ENCODE measurements at regions not wholly inside any gene's neighbourhood (a gene's known extent, or its start where the extent isn't known, plus 50 kb on each side); places are given as distances from the start of the nearest gene placed in this dataset.
"Not testable (repeated sequence)": the region's sequence is repeated elsewhere in the genome, so short reads cannot be mapped to it uniquely, and the experiment has no call there.

DNA sequence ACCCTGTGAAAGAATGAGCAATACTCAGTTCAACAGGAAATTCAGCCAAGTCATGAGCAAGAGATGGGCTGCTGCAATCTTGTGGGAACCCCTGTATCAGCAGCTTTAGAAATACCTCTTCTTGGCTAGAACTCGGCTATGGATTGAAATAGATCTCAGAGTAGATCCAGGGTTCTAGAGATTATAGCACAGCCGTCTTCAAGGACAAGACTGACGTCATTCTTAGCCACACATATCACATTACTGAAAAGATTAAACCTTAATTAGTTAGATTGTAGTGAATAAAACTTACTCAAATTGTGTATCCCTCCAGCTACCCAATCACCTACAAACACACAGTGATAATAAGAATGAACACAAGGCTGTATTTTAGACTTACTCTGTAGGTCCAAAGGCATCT lies 776.4 kb downstream of the EPHA4 start:
- no peak for FAIRE-seq
- DNase-seq (ENCODE audit: low spot score), result no peak

DNA sequence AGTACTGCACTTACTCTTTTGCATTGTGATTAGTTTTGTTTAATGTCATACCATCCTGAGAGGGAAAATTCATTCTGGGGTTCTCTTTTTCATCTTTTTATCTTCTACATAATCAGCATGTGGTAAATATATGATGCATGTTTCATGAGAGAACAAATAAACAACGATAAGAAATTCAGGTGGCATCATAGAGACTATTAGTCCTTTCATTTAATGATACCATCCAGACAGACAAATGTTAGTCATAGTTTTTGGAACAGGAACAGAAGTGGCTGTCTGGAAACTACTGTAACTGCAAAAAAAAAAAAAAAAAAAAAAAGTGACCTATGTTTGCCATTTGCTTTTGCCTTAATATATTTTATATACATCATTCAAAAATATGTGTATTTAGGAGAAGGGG lies 761.0 kb downstream of the EPHA4 start:
- DNase-seq (ENCODE audit: low spot score) (peak; percentile 29), FAIRE-seq (no peak)

DNA sequence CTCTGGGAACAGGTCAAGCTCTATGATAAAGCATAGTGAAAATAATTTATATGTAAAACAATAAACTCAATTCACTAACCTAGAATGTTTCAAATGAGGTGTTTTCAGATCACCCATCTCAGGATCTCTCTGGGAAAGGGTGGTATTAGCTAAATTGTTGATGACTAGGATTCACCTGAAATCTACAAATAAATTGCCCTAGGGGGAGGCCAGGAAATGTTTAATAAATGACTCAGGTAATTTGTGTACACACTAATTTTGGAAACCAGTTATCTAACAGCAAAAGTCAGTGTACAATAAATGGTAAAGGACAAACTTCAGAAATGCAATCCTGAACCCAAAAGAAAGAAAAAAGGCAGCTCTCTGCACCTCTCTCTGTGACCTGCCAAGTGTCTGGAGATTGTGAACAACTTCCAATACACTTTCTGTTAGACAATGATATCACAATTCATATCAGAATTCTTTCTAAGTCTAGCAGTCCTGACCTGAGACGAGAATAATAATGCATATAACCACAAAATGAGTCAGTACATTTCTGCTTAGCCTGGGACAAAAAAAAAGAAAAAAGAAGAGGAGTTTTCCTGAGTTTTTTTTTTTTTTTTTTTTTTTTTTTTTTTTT lies 760.0 kb downstream of the EPHA4 start:
- DNase-seq (ENCODE audit: low spot score), result peak; percentile 48
- FAIRE-seq, result no peak

DNA sequence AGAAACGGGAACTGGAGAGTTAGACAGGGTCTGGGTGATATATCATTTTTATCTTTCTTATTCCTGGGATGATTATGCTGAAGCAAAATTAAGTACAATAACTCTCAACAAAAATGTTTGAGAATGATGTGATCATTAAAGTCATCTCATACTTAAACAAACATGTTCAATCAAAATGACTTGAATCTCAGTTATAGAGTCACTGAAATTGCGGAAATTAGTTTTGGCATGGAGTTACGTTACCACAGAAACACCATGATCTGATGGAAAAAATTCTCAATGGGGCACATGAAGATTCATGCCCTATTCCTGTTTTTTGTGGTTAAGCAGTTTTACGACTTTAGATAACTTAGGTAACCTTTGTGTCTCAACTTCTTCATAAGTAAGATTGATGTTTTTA lies 757.7 kb downstream of the EPHA4 start:
- DNase-seq (ENCODE audit: low spot score), result no peak
- no peak for FAIRE-seq

DNA sequence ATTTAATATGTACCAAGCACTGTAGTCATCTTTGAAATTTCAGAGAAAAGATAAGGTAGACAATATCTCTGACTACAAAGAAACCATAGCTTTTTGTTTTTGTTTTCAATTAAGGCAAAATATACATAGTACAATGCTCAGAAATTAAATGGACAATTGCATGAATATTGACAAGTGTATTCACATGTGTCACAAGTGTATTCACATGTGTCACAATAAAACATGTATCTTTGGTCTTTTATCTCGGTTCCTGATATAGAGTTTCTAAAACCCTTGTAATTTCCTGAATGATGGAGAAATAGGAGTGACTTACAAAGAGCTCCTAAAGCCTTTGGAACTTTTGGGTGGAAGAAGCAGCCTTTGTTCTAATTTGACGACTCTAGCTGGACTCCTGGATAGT lies 756.4 kb downstream of the EPHA4 start:
- no peak for DNase-seq (ENCODE audit: low spot score)
- FAIRE-seq, result no peak

DNA sequence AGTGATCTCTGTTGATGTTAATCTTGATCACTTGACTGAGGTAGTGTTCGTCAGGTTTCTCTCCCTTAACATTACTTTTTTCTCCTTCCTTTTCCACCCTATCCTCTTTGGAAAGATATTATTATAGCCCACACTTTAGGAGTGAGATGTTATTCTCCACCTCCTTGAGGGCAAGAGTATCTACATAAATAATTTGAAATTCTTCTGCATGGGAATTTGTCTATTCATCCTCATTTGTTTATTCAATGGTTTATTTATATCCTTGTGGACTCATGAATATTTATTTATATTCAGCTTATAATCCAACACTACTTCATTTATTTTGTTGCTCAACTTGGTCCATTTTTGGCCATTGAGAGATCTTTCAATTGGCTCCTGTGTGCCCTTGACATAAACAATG lies 750.4 kb downstream of the EPHA4 start:
- no peak for DNase-seq (ENCODE audit: low spot score)
- FAIRE-seq, result no peak

DNA sequence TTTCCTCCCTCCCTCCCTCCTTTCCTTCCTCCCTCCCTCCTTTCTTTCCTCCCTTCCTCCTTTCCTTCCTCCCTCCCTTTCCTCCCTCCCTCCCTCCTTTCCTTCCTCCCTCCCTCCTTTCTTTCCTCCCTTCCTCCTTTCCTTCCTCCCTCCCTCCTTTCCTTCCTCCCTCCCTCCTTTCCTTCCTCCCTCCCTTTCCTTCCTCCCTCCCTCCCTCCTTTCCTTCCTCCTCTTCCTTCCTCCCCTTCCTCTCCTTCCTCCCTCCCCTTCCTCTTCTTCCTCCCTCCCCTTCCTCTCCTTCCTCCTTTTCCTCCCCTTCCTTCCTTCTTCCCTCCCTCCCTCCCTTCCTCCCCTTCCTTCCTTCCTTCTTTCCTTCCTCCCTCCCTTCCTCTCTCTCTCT lies 748.5 kb downstream of the EPHA4 start:
- FAIRE-seq; DNase-seq (ENCODE audit: low spot score): not testable (repeated sequence)

DNA sequence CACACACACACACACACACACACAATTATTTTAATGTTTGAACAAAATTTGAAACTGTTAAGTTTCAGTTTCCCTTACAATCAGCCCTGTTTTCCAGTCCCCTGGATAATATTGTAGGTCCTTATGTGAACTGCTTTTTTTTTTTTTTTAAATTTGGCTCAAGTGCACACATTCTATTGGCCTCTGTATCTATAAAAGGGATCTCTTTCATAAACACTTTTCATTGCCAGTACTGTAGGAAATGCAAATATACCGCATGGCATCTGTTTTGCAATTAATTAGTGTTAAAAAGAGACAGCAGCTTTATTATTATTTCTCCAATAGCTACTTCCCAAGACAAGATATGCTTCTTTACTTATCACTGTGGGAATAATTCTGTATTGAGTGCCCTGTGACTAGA lies 738.7 kb downstream of the EPHA4 start:
- no peak for FAIRE-seq
- no peak for DNase-seq (ENCODE audit: low spot score)

DNA sequence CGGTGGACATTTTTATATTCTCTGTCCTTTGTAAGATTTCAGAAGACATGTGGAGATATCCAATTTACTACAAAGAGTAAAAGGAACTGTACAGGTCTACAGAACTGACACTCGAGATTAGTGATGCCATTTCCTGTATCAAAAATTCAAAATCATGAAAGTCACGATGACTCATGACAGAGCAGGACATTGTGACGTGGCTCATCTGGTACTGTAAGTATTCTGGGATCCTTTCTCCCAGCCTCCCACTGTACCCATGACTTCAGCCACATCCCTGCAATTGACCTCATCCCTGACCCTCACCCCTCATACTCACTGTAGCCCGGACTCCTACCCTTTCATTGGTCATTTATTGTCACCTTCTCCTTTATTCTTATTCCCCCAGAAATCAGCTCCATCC lies 736.5 kb downstream of the EPHA4 start:
- FAIRE-seq, result no peak
- DNase-seq (ENCODE audit: low spot score), result peak; percentile 23

DNA sequence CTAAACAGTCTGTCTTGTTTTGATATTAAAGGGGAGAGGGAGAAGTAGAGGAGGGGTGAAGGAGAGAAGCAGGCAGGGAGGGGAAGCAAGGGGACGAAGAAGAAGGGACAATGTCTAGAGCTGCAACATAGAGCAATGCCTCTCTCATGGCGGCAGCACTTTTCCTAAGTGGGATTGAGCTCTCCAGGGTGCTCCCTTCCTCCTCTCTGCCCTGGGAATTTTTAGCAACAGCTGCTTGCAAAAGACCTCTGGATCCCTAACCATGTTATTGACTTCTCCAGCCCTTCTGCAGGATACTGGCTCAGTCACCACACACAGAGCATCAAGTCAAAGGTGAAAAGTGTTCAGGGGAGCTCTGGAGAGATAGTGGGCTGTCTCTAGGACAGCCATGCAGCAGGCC lies 734.9 kb downstream of the EPHA4 start:
- DNase-seq (ENCODE audit: low spot score) (no peak), FAIRE-seq (no peak)

DNA sequence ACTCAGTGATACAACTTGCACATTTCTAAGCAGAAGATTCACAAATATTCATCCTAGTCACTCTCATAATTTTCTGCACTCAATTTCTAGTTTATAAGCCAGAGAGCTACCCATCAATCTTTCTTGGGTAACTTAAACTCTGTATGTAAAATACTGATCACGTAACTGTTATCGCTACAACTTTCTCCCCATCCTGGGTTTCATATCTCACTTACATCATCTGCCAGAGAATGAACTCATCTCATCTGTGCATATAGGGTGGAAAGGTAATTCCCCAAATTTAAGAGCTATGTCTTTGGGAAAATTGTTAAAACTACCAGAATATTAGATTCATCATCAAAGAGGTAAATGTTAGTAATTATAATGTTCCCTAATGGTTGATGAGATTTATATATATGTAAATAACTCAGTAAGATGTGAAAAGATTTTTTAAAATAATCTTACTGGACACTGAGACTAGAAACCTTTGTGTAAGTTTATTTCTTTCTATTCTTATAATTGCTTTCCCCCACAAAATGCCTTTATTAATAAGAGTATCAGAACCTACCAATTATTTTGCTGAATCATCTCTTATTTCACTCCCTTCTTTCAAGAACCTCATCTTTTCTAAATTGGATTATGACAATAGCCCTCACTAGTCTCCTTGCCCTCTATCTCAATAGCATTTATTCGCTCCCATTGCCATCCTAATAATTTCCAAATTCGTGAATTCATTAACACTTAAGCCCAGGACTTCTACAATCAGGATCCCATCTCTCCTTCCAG lies 729.0 kb downstream of the EPHA4 start:
- DNase-seq (ENCODE audit: low spot score) (no peak), FAIRE-seq (no peak)

DNA sequence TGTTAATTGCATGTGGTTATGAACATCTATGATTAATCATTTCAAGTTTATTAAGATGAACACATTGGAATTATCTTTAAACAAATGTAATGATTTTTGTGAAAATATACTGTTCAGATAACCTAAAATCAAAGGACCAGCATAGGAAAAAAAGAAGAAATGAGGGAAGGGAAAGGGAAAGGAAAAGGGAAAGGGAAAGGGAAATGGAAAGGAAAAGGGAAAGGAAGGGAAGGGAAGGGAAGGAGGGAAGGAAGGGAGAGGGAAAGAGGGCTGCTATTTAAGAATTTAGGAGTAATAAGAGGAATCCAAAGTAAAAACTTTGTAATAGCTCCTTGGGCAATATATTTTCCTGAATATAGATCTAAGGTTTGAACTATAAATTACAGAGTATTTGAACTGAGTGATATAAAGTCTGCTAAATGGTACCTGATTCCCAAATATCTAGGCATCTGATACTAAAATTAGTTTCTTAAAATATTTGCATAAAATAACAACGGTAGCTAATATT lies 726.3 kb downstream of the EPHA4 start:
- DNase-seq (ENCODE audit: low spot score), result no peak
- FAIRE-seq, result no peak

DNA sequence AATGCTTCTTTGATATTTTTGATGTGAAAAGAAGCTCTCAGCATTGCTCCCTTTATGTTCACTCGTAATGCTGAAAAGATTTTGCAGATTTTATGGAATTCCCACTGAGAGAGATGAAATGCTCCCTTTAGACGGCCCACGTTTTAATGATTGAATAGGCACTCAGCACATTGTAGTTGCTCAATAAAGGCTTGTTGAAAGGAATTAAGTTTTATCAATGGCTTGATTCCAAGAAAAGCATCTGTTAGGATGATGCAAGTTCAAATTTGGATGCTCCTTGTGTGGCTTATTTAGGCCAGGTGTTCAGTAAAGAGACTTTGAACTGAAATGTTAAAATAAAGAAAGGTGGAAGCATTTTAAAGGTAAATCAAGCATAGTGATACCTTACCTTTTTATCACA lies 725.1 kb downstream of the EPHA4 start:
- FAIRE-seq (no peak), DNase-seq (ENCODE audit: low spot score) (no peak)

DNA sequence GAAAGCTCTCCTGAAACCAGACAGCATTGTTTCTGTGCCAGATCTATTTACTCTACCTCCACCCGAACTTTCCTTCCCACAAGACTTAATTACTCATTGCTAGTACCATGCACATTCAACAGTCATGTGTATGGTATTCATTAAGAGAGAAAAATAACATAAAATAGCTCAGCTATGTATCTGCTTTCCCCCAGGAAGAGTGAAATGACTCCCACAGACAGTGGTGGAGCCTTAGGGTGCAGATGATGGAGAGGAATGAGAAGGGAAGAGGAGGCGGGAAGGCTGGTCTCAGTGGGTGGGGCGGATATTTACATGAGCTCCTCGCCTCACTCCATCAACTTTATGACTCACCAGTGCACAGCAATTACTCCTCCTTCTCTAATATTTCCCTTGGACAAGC lies 724.5 kb downstream of the EPHA4 start:
- DNase-seq (ENCODE audit: low spot score) (peak; percentile 74), FAIRE-seq (no peak)

DNA sequence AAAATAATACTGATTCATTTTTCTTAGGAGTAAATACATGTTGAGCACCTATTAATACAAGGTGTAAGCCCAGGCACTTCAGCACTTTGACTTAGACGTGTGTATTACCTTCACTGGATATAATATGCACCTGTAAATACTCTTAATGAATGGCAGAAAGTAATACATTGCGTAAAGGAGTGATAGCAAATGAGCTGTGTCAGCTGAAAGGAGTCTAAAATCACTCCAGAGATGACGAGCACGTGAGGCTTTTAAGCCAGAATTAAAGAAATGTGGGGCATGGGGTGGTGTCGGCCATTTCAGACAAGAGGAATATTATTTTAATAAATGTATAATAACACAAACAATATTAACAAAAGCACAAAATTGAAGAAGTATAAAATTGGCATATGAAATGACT lies 722.7 kb downstream of the EPHA4 start:
- no peak for DNase-seq (ENCODE audit: low spot score)
- no peak for FAIRE-seq

DNA sequence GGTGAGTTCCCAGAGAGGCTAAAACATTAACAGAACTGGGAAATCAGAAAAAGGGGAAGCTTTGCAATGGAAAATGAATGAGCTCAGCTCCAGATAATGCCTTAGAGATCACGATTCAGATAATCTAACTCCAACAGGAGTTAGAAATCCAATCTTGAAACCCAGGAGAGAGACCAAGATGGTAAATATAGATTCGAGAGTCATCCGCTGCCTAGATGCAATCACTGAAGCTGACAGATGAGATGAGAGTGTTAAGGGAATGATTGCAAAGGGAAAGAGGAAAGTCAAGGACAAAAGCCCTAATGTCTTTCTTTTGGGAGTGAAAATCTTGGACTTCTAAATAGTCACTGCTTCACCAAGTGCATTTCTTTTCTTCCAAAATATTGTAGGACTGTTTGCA lies 722.0 kb downstream of the EPHA4 start:
- FAIRE-seq (no peak), DNase-seq (ENCODE audit: low spot score) (no peak)

DNA sequence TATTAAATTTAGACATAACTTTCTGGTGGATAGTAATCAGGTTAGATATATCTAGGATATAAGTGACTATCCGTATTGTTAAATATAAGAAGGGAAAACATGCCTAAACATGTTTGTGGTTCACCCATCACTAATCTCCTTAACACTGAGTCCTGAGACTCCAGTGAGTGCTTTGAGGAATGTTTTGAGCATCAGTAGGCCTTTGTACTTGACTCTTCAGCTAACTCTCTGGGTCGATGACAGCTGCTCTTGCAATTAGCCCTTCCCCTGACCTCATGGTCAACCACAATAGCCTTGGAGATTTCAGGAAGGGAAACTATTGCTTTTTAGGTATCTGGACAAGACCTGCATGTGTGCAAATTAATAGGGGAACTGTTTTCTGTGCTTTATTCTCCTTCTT lies 716.8 kb downstream of the EPHA4 start:
- no peak for FAIRE-seq

DNA sequence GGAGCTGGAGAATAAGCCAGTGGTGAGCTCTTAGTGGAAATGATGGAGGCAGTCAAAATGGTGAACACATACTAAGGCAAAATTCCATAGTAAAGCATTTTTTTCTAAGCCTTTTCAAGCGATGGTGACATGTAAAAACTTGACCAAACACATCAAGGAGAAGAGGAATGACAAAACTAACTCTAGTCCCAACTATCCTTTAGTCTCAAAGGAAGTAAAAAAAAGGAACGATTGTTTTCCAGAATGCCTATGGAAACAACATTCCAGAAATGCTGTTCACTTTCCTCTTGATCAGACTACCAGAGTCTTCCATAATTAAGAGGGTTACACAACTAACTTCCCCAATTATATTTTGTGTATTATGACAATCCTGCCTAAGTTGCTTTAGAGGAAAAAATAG lies 715.6 kb downstream of the EPHA4 start:
- DNase-seq (ENCODE audit: low spot score), result no peak
- no peak for FAIRE-seq

More for the DNA sequence above, 716.8 kb downstream of the EPHA4 start:
- peak; percentile 33 for DNase-seq (ENCODE audit: low spot score)

DNA sequence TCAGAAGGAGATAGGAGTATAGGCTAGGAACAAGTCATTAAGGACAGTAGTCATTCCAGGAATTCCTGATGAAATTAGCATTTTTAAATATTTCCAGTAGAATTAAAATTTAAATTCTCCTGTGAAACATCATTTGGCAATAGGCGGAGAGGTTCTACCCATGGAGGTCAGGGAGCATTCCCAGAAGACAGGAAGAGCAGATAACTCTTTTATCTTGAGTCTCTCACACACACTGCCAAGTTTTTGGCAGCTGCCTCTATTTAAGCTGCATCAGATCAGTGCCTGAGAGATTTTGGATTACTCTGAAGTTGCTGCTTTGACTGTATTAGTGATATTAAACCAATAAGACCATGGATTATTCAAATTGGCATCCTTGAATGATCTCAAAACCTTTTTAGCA lies 714.7 kb downstream of the EPHA4 start:
- DNase-seq (ENCODE audit: low spot score), result no peak
- no peak for FAIRE-seq

DNA sequence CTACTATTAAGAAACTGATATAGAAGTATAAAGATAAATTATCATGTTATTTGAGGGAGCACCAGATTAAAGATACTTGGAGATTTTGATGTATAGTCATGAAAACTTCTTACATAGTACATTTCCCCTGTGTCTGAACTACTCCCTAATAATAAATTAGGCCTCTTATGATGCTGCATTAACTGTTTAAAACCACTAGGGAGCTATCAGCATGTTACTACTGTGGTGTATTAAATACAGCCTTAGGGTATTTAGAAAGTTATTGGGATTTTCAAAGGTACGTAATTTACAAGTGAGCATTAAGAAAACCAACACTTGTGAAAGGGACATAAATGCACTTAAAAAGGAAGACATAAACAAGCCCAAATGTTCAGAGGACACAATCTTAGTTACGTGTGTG lies 714.0 kb downstream of the EPHA4 start:
- DNase-seq (ENCODE audit: low spot score) (no peak), FAIRE-seq (no peak)

DNA sequence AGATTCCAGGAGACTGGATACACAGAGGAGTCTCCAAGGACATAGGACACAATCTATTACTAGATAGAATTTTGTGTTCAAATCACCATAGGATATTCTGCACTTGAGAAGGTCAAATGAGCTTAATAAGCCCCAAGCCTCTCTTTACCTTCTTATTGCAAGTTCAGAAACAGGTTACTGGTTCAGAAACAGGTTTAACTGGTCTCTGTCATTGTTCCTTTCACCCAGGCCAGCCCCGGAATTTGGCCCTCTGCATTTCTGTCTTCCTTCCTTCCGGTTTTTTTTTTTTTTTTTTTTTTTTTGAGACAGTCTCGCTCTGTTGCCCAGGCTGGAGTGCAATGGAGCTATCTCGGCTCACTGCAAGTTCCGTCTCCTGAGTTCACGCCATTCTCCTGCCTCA lies 700.2 kb downstream of the EPHA4 start:
- FAIRE-seq (no peak), DNase-seq (ENCODE audit: low spot score) (no peak)

DNA sequence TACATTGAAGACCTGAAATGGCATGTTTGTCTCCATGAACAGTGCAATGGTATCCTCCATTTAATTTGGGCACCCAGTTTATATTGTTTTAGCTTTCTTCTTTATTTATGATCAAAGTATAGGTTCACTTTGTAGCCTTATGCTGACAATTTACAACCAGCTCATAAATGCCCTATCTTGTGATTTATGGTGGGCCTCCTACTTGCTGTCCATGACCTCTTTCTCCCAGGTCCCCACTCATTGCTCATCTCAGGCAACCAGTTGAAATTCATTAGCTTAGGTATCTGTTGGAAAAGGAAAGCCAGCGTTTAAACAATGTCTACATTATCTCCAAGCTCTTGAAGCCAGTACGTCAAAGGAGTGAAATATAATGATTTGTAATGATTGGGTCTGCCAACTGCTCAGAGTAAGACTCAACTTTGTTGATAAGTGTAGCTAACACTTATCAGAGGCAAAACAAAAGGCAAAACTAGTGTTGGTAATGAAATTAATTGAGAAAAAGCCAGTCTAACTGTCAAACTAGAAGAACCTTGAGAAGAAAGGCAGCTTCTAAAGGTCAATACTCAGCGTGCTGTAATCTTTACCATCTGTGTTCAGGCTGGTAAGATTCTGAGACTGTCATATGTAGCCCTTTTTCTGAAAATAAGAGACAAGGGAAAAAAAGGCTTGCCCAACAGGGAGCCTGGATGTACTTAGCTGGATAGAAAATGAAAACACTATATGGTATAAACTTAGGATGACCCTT lies 695.9 kb downstream of the EPHA4 start:
- FAIRE-seq (no peak), DNase-seq (ENCODE audit: low spot score) (no peak)
